ENCODE measurements at regions not wholly inside any gene's neighbourhood (a gene's known extent, or its start where the extent isn't known, plus 50 kb on each side); places are given as distances from the start of the nearest gene placed in this dataset.
"Not testable (repeated sequence)": the region's sequence is repeated elsewhere in the genome, so short reads cannot be mapped to it uniquely, and the experiment has no call there.

DNA sequence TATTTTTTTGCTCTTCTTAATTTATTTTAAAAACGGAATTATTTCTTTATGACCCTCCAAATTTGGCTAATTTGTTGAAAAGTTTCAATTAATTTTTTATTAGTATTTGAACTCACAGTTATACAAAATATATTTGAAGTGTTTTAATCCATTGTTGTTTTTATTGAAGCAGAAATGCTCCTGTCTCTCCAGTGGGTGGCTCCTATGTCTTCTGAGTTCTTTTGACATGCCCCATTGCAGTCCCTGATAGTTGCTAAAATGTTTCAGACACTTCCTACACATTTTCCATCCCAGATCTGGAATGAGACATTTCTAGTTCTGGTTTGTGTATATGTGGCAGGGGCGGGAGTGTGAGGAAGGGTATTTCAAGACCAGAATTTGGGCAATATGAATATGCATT, 579.4 kb upstream of the PRR20A start:
- DNase-seq: no peak

DNA sequence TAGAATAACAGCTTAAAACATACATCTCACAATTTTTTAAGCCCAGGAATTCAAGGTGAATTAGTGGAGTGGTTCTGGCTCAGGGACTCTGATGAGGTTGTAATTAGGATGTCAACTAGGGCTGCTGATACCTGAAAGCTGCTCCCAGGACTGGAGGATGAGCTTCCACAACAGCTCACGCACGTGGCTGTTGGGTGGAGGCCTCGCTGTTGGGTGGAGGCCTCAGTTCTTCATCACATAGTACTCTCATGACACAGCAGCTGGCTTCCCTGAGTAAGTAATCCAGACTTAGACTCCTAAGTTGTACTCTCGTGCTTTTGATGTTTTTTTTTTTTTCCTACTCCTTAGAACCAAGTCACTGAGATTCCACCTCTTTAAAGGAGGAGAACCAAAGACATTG, 577.1 kb upstream of the PRR20A start:
- no peak for DNase-seq

DNA sequence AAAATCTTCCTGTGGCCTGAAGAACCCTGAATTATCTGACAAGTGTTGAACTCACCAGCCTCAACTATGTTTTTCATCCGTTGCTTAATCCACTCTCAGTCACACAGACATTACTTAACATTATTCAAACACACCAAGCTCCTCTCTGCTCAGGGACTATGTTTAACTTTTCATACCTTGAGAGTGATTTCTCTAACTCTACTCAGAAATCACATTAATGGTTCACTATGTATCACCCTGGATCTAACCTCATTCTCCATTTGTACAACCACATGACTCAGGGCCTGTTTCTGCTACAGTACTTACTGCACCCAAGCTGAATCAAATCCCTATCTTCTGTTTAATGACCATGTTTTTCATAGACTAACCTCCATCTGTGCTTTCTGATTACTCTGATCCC, 553.7 kb upstream of the PRR20A start:
- no peak for DNase-seq

DNA sequence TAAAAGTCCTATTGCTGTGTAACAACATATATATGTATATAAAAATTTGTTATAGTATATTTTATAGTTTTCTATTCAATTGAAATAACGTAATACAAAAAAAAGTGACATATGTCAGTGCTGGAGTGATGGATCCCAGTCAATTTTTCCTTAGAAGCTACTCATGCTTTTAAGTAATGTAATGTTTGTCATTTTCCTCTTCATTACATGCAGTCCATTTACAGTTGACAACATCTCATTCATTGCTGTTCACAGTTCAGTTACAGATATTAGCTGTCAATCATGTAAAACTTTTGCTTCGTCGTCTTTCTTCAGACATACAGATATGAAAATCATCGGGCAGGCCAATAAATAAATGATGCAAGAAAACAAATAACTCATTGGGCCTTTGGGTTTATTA, 525.1 kb upstream of the PRR20A start:
- no peak for DNase-seq

- no peak for DNase-seq
Measured at GRCh38 chr13:56622840-56623239, 517.9 kb upstream of the PRR20A start.

- not testable (repeated sequence) for DNase-seq
Measured at GRCh38 chr13:56628886-56629285, 511.8 kb upstream of the PRR20A start.

DNA sequence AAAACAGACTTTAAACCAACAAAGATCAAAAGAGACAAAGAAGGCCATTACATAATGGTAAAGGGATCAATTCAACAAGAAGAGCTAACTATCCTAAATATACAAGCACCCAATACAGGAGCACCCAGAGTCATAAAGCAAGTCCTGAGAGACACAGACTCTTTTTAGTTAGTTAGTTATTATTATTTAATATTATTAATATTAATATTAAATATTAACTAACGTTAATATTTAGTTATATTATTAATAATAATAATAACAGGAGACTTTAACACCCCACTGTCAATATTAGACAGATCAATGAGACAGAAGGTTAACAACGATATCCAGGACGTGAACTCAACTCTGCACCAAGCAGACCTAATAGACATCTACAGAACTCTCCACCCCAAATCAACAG, 509.7 kb upstream of the PRR20A start:
- DNase-seq: not testable (repeated sequence)

GRCh38 chr13:56653043-56653442, 487.7 kb upstream of the PRR20A start:
- DNase-seq: no peak

DNA sequence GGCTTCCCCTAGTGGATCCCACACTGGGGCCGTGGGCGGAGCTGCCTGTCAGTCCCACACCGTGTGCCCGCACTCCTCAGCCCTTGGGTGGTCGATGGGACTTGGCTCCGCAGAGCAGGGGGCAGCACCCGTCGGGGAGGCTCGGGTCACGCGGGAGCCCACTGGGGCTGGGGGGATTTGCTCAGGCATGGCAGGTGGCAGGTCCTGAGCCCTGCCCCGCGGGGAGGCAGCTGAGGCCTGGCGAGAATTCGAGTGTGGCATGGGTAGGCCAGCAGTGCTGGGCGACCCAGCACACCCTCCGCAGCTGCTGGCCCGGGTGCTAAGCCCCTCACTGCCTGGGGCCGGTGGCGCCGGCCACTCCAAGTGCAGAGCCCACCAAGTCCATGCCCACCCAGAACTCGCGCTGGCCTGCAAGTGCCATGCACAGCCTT, 481.7 kb upstream of the PRR20A start:
- DNase-seq: no peak

DNA sequence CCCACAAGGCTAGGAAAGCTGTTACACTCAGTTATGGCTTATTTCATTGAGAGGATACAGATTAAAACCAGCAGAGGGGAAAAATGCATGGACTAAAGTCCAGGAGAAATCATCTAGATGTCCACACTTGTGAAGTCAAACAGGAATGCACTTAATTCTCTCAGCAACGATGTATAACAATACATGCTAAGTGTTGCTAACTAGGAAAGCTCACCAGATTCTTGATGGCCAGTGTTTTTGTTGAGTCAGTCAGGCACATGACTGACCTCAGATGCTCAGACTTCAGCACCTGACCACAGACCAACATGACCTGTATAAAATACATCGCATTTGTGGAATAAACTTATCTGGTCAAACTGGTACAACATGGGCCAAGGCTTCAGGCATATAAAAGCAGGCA, 470.2 kb upstream of the PRR20A start:
- DNase-seq: no peak

DNA sequence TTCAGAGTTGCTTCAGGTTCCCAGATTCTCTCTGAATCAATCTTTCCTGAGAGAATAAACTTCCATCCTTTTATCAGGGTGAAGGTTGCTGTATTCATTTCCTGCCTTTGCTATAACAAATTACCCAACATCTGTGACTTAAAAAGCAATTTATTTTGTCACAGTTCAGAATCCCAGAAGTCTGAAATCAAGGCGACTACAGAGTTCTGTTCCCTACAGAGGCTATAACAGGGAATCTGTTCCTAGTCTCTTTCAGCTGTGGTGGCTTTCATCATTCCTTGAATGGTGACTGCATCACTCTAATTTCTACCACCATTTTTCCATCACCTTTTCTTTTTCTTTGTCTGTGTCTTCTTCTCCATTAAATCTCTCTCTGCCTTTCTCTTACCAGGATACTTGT, 459.3 kb upstream of the PRR20A start:
- no peak for DNase-seq

DNA sequence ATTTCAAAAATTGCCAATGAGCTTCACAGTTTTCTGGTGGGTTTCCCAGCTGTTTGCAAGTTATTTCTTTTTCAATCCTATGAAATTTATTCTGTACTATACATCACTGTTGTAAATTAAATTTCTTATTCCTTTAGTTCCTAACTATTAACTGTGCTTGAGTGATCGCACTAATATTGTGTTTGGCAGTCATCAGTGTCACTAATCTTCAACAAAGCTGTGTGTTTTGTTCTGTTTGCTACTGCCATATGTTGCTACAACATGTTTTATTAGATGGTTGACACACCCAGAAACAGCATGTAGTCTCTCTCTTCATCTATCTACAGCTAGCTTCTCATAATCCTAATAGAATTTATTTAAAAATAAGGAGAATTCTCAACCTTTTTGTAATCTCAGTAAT, 453.6 kb upstream of the PRR20A start:
- no peak for DNase-seq

- no peak for DNase-seq
Measured at GRCh38 chr13:56697011-56697410, 443.7 kb upstream of the PRR20A start.

DNA sequence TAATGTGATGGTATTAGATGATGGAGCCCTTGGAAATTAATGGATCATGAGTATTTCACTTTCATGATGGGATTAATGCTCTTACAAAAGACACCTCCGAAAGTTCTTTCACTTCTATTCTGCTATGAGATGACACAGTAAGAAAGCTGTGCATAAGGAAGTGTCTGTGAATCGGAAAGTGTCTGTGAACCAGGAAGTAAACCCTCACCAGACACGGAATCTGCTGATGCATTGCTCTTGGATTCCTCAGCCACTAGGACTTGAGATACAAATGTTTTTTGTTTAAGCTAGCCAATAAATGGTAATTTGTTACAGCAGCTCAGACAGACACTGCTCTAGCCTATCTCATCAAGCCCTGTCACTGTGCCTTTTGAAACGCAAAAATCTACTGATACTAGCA, 440.4 kb upstream of the PRR20A start:
- DNase-seq: no peak

GRCh38 chr13:56706485-56706884, 434.2 kb upstream of the PRR20A start:
- no peak for DNase-seq

DNA sequence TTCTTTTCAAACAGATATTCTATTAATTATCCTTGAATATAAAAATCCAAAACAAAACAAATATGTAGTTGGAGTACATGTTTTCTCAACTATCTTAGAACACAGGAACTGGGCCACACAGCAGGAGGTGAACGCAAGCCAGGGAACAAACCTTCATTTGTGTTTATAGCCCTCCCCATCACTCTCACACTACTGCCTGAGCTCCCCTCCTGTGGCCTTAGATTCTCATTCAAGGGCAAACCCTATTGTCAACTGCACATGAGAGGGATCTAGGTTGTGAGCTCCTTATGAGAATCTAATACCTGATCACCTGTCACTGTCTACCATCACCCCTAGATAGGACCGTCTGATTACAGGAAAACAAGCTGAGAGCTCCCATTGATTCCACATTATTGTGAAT, 427.1 kb upstream of the PRR20A start:
- no peak for DNase-seq

DNA sequence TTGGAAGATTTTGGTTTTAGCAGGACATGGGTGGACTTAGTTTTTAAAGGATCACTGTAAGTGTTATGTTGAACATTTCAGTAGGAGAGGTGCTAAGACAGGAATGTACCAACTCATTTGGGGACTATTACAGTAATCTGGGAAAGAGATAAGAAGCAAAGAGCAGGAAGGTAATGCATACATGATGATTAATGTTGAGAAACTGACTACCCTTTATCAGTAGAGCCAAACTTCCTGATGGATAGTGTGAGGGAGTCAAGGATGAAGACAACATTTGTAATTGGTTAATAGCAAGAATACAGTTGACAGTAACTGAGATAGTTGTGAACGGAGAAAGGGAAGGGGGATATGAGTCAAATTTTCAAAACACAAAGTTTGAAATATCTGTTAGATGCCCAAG, 421.9 kb upstream of the PRR20A start:
- DNase-seq: no peak

- no peak for DNase-seq
Measured at GRCh38 chr13:56720841-56721240, 419.9 kb upstream of the PRR20A start.

DNA sequence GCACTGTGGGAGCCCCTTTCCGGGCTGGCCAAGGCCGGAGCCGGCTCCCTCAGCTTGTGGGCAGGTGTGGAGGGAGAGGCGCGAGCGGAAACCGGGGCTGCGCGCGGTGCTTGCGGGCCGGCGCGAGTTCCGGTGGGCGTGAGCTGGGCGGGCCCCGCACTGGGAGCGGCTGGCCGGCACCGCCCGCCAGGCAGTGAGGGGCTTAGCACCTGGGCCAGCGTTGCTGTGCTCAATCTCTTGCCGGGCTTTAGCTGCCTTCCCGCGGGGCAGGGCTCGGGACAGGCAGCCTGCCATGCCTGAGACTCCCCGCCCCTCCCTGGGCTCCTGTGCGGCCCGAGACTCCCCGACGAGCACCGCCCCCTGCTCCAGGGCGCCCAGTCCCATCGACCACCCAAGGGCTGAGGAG, 405.2 kb upstream of the PRR20A start:
- DNase-seq: no peak

DNA sequence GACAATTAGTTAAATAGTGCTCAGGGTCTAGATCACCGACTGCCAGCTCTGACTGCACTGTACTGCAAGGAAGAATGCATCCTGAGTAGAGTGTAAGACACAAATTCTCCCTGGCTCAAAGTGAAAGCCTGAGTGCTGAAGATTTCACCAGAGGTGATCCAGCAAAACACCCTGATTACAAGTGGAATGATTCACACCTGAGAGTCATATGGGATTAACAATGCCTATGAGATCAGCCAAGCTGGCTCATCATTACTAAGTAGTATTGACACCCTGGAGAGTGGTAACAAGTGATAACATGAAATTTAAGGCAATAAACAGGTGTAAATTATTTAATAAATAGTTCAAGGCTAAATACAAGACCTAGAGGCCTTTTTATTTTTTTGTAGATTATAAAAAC, 403.8 kb upstream of the PRR20A start:
- no peak for DNase-seq

DNA sequence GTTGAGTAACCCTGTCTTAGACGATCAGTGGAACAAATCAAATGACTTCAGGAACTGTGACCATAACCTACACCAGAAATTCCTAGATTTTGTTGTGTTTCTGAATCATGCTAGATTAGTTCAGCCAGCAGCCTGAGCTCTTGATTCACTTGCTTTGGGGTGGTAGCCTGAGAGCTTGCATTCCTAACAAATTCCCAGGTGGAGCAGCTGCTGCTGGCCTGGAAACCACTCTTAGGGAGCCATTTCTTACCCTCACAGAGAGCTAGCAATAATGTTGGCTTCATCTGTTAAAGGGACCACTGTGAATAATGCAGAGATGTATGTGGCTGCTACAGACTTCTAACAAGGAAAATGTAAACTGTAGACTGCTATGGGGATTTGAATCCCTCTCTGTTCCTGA, 388.1 kb upstream of the PRR20A start:
- no peak for DNase-seq

- no peak for DNase-seq
Measured at GRCh38 chr13:56755181-56755935, 385.4 kb upstream of the PRR20A start.

- not testable (repeated sequence) for DNase-seq
Measured at GRCh38 chr13:56763333-56763732, 377.4 kb upstream of the PRR20A start.

GRCh38 chr13:56773148-56773547, 367.6 kb upstream of the PRR20A start:
- no peak for DNase-seq

DNA sequence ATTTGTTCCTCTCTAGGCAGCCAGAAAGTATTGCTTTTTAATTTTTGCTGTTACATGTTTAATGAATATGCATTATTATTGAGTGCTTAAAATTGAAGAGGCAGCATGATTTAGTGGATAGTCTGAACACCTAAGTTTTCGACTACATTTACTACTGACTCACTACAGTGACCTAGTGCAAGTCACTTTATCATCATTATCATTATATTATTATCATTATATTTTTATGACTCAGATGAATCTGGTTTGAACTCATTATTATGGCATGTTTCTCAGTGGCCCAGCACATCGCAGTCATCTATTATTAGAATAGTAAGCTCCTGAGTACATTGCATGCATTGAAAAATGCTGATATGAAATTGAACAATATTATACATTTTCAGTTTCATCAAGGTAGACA, 351.2 kb upstream of the PRR20A start:
- no peak for DNase-seq
